Kidney epithelial cell (primary cell): ENCODE measurements at regions not wholly inside any gene's neighbourhood (a gene's known extent, or its start where the extent isn't known, plus 50 kb on each side); places are given as distances from the start of the nearest gene placed in this dataset.
"Not testable (repeated sequence)": the region's sequence is repeated elsewhere in the genome, so short reads cannot be mapped to it uniquely, and the experiment has no call there.

Experiments used
- DNase-seq: peaks from one replicate; pipeline ENCODE4 v3.0.0-alpha.2; 2010; ENCODE audit warnings: low read depth
- H3K27me3 ChIP-seq: 2 replicates; pipeline ENCODE4 v1.6.0; 2011; ENCODE audit warnings: low read length; ENCODE audit not compliant: control insufficient read depth, insufficient read depth
- H3K36me3 ChIP-seq: 2 replicates; pipeline ENCODE4 v1.5.1; 2011; ENCODE audit warnings: low read length; ENCODE audit not compliant: control insufficient read depth, insufficient read depth
- H3K4me3 ChIP-seq: 2 replicates; pipeline ENCODE4 v1.5.1; 2011; ENCODE audit warnings: low read depth, mild to moderate bottlenecking, control low read depth, low read length
- CTCF ChIP-seq: IDR thresholded peaks from 2 replicates; pipeline ENCODE4 v1.5.1; 2011; ENCODE audit warnings: mild to moderate bottlenecking, moderate library complexity, low read length, control low read depth, inconsistent platforms; ENCODE audit not compliant: insufficient read depth, poor library complexity, severe bottlenecking

DNA sequence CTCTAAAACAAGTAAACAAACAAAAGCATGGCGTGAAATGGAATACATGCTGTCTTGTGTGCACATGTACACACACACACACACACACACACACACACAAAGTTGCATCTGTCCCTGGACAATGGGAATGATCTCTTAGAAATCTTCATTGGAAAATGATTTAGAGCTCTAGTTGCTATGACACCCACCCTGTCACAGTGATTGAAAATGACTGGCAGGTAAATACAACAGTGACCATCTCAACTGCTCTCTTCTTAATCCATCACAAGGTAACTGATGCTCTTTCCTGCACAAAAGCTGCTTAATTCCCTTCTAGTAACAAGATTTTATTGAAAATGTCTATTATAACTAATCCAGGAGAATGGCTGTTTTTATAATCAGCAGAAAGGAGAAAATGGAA lies 1011.7 kb upstream of the GYPC start:
- Histone ChIP-seq H3K4me3 (no peak overlapping the region), H3K36me3 (no peaks in the 10 kb centered on the region), H3K27me3 (no peaks in the 10 kb centered on the region)
- DNase-seq: no peak
- no peak for TF ChIP-seq CTCF

GRCh38 chr2:125652280-125652679 lies 1003.7 kb upstream of the GYPC start:
- Histone ChIP-seq H3K4me3 (no peak overlapping the region), H3K36me3 (no peaks in the 10 kb centered on the region), H3K27me3 (no peaks in the 10 kb centered on the region)
- no peak for TF ChIP-seq CTCF
- no peak for DNase-seq

GRCh38 chr2:125654226-125654625 lies 1001.7 kb upstream of the GYPC start:
- no peak for DNase-seq
- no peak for TF ChIP-seq CTCF
- no peak overlapping the region for H3K4me3 ChIP-seq
- no peaks in the 10 kb centered on the region for H3K36me3 ChIP-seq
- no peaks in the 10 kb centered on the region for H3K27me3 ChIP-seq

DNA sequence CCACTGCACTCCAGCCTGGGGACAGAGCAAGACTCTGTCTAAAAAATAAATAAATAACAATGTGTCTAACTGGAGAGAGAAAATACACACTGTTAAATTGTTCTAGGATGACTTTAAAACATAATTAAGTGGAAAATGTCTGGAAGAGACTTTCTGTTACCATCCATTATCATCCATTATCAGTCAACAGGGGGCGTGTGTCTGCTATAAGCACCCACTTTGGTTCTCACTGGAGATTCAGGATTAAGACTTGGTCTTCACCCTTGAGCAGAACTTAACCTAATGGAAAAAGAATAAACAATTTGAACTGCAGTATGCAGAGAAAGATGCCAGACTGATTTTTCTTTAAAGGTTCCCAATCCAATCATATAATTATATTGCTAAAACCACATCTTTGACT lies 999.8 kb upstream of the GYPC start:
- no peak for DNase-seq
- no peaks in the 10 kb centered on the region for H3K36me3 ChIP-seq
- no peaks in the 10 kb centered on the region for H3K27me3 ChIP-seq
- no peak overlapping the region for H3K4me3 ChIP-seq
- TF ChIP-seq CTCF: no peak

- DNase-seq: no peak
- H3K27me3 ChIP-seq: no peaks in the 10 kb centered on the region
These were observed 997.4 kb upstream of the GYPC start for GRCh38 chr2:125658583-125658982.

DNA sequence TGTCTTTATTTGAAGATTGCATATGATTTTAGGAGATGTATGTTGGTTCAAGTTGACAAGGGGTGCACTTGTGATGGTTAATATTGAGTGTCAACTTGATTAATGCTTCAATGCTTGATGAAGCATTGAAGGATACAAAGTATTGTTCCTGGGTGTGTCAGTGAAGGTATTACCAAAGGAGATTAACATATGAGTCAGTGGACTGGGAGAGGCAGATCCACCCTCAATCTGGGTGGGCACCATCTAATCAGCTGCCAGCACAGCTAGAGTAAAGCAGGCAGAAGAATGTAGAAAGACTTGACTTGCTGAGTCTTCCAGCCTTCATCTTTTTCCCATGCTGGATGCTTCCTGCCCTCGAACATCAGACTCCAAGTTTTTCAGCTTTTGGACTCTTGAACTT lies 995.6 kb upstream of the GYPC start:
- H3K36me3 ChIP-seq, H3K4me3 ChIP-seq: not testable (repeated sequence)

More at GRCh38 chr2:125658583-125658982, 997.4 kb upstream of the GYPC start:
- Histone ChIP-seq H3K4me3 (no peak overlapping the region), H3K36me3 (no peaks in the 10 kb centered on the region)
- no peak for TF ChIP-seq CTCF

More for the DNA sequence above, 995.6 kb upstream of the GYPC start:
- H3K27me3 ChIP-seq, DNase-seq: not testable (repeated sequence)
